SK-N-SH (cell line): ENCODE measurements at regions not wholly inside any gene's neighbourhood (a gene's known extent, or its start where the extent isn't known, plus 50 kb on each side); places are given as distances from the start of the nearest gene placed in this dataset.

Experiments
- CTCF ChIA-PET: fragments of 300-600, 350-600 bp; formaldehyde crosslinking; extraction: SDS; loops from one replicate; lab custom pipeline; 2021; lab: Yijun Ruan, JAX
- POLR2A ChIA-PET: fragments of 350-600 bp; sonication (Branson Sonifier 250); formaldehyde crosslinking; extraction: SDS; loops from one replicate; lab custom pipeline; 2020; ENCODE audit warnings: antibody characterized with exemption, inconsistent platforms; lab: Yijun Ruan, JAX
- DNase-seq: peaks from one replicate; pipeline ENCODE4 v3.0.0; 2012
- H2AFZ ChIP-seq: fragments of 200-600 bp; sonication (generic); 2 replicates; pipeline ENCODE4 v1.8.1; 2016; ENCODE audit warnings: antibody characterized with exemption, mild to moderate bottlenecking, low read depth
- H3F3A ChIP-seq: fragments of 200-600 bp; sonication (generic); replicated peaks from 2 replicates; pipeline ENCODE3; 2016; ENCODE audit warnings: antibody characterized with exemption, mild to moderate bottlenecking; ENCODE audit not compliant: insufficient read depth
- H3K27ac ChIP-seq, 2 experiments: fragments of 200-500 bp in 1 of 2; fragments of 200-600 bp in 1 of 2; sonication (Bioruptor generic) in 1 of 2; sonication (generic), shearing (Covaris generic) in 1 of 2; 2 replicates each; pipeline versions ENCODE4 v1.5.1 to v1.6.1; 2014 to 2016; ENCODE audit warnings: low read depth in 2 of 2, inconsistent platforms in 1 of 2, low read length in 1 of 2, mild to moderate bottlenecking in 1 of 2, mixed read lengths in 1 of 2
- H3K27me3 ChIP-seq: fragments of 200-600 bp; sonication (generic), shearing (Covaris generic); 2 replicates; pipeline ENCODE4 v1.6.1; 2016; ENCODE audit warnings: mixed run types; ENCODE audit not compliant: insufficient read depth
- H3K36me3 ChIP-seq, 2 experiments: fragments of 200-500 bp in 1 of 2; fragments of 200-600 bp in 1 of 2; sonication (Bioruptor generic) in 1 of 2; sonication (generic) in 1 of 2; replicated peaks in 1 of 2; 2 replicates each; pipeline versions ENCODE3 to v1.5.1; 2014 to 2016; ENCODE audit warnings: low read length in 1 of 2, mild to moderate bottlenecking in 1 of 2; ENCODE audit not compliant: insufficient read depth in 2 of 2, control insufficient read depth in 1 of 2
- H3K4me1 ChIP-seq, 2 experiments: fragments of 200-500 bp in 1 of 2; fragments of 200-600 bp in 1 of 2; sonication (Bioruptor generic) in 1 of 2; sonication (generic), shearing (Covaris generic) in 1 of 2; 2 replicates each; pipeline versions ENCODE4 v1.5.1 to v1.6.1; 2014 to 2016; ENCODE audit warnings: low read depth in 1 of 2, low read length in 1 of 2, mixed run types in 1 of 2; ENCODE audit not compliant: insufficient read depth in 2 of 2, control insufficient read depth in 1 of 2
- H3K4me2 ChIP-seq: fragments of 200-600 bp; sonication (generic), shearing (Covaris generic); 2 replicates; pipeline ENCODE4 v1.6.1; 2017; ENCODE audit warnings: mixed run types
- H3K4me3 ChIP-seq, 2 experiments: fragments of 200-500 bp in 1 of 2; fragments of 200-600 bp in 1 of 2; sonication (Bioruptor generic) in 1 of 2; sonication (generic), shearing (Covaris generic) in 1 of 2; 2 replicates each; pipeline versions ENCODE4 v1.5.1 to v1.8.1; 2014 to 2016; ENCODE audit warnings: low read depth in 2 of 2, inconsistent platforms in 1 of 2, low read length in 1 of 2, mild to moderate bottlenecking in 1 of 2, mixed read lengths in 1 of 2, moderate library complexity in 1 of 2
- H3K79me2 ChIP-seq: fragments of 200-600 bp; sonication (generic); 2 replicates; pipeline ENCODE4 v1.8.1; 2017; ENCODE audit warnings: mild to moderate bottlenecking; ENCODE audit not compliant: insufficient read depth
- H3K9ac ChIP-seq: fragments of 200-600 bp; sonication (generic); 2 replicates; pipeline ENCODE4 v1.6.1; 2017; ENCODE audit warnings: mixed run types
- H3K9me2 ChIP-seq: fragments of 200-600 bp; sonication (generic); 2 replicates; pipeline ENCODE4 v1.6.1; 2017; ENCODE audit warnings: mixed run types
- H3K9me3 ChIP-seq: fragments of 200-600 bp; sonication (generic); 2 replicates; pipeline ENCODE4 v1.6.1; 2017; ENCODE audit warnings: mixed run types, mild to moderate bottlenecking, moderate library complexity
- H4K20me1 ChIP-seq: fragments of 200-600 bp; sonication (generic); 2 replicates; pipeline ENCODE4 v1.6.1; 2017; ENCODE audit warnings: mild to moderate bottlenecking, mixed run types; ENCODE audit not compliant: insufficient read depth
- ELF1 ChIP-seq: IDR thresholded peaks from 2 replicates; pipeline ENCODE4 v1.4.0; 2012
- EZH2phosphoT487 ChIP-seq: fragments of 200-600 bp; sonication (generic); IDR thresholded peaks from 2 replicates; pipeline ENCODE4 v1.6.1; 2017; ENCODE audit warnings: low read depth, mixed run types, mild to moderate bottlenecking, antibody characterized with exemption, moderate library complexity, borderline replicate concordance
- FOXM1 ChIP-seq: IDR thresholded peaks from 2 replicates; pipeline ENCODE4 v1.4.0; 2012; ENCODE audit warnings: low read depth, mild to moderate bottlenecking
- IRF3 ChIP-seq: fragments of 150-350 bp; IDR thresholded peaks from 2 replicates; pipeline ENCODE4 v1.6.1; 2016; ENCODE audit warnings: mild to moderate bottlenecking, low read depth, low read length
- MAX ChIP-seq: IDR thresholded peaks from 2 replicates; pipeline ENCODE4 v1.4.0; 2012; ENCODE audit warnings: low read depth
- NFIC ChIP-seq: IDR thresholded peaks from 2 replicates; pipeline ENCODE4 v1.4.0; 2012; ENCODE audit warnings: borderline replicate concordance
- PBX3 ChIP-seq: IDR thresholded peaks from 2 replicates; pipeline ENCODE4; 2012
- RAD21 ChIP-seq: IDR thresholded peaks from 2 replicates; pipeline ENCODE4 v1.6.1; 2012; ENCODE audit warnings: mild to moderate bottlenecking, low read length
- RCOR1 ChIP-seq: fragments of 150-350 bp; IDR thresholded peaks from 2 replicates; pipeline ENCODE4 v1.6.1; 2017; ENCODE audit warnings: antibody characterized with exemption, low read length
- REST ChIP-seq: IDR thresholded peaks from 2 replicates; pipeline ENCODE4 v1.6.1; 2012; ENCODE audit warnings: mild to moderate bottlenecking, low read depth, low read length, moderate library complexity
- RXRA ChIP-seq: IDR thresholded peaks from 2 replicates; pipeline ENCODE4 v1.4.0; 2012; ENCODE audit warnings: low read depth, mild to moderate bottlenecking, borderline replicate concordance
- TAF1 ChIP-seq: IDR thresholded peaks from 2 replicates; pipeline ENCODE4 v1.6.1; 2012; ENCODE audit warnings: low read depth, mild to moderate bottlenecking, low read length, moderate library complexity, borderline replicate concordance
- TEAD4 ChIP-seq: IDR thresholded peaks from 2 replicates; pipeline ENCODE4 v1.4.0; 2012; ENCODE audit warnings: mild to moderate bottlenecking, borderline replicate concordance; ENCODE audit not compliant: insufficient read depth
- USF1 ChIP-seq: IDR thresholded peaks from 2 replicates; pipeline ENCODE4 v1.4.0; 2012; ENCODE audit warnings: low read depth, borderline replicate concordance
- USF2 ChIP-seq: fragments of 150-350 bp; IDR thresholded peaks from 2 replicates; pipeline ENCODE4 v1.6.1; 2017; ENCODE audit warnings: antibody characterized with exemption, low read length, low read depth, borderline replicate concordance
- YY1 ChIP-seq: IDR thresholded peaks from 2 replicates; pipeline ENCODE4 v1.4.0; 2012; ENCODE audit warnings: low read depth, mild to moderate bottlenecking
- ZBTB33 ChIP-seq: IDR thresholded peaks from 2 replicates; pipeline ENCODE4 v1.4.0; 2012; ENCODE audit warnings: low read depth, borderline replicate concordance

GRCh38 chr2:83462881-83463280 lies 996.2 kb downstream of the SUCLG1 start:
- no peak for DNase-seq
- H3K9me2 ChIP-seq, result no peaks in the 10 kb centered on the region
- H3K4me3 ChIP-seq, result no peak overlapping the region
- H3F3A ChIP-seq, result no peaks in the 10 kb centered on the region
- no peaks in the 10 kb centered on the region for H3K9me3 ChIP-seq
- H4K20me1 ChIP-seq, result no peaks in the 10 kb centered on the region
- H3K79me2 ChIP-seq, result no peaks in the 10 kb centered on the region
- ChIA-PET POLR2A (no interaction called here), CTCF (no interaction called here)
- no peak overlapping the region for H3K9ac ChIP-seq
- H3K27ac ChIP-seq, result no peak overlapping the region
- H3K36me3 ChIP-seq, result no peaks in the 10 kb centered on the region
- TF ChIP-seq RAD21 (no peak), ELF1 (no peak), YY1 (no peak), EZH2phosphoT487 (no peak), REST (no peak), RXRA (no peak), USF2 (no peak), NFIC (no peak), MAX (no peak), FOXM1 (no peak), USF1 (no peak), TAF1 (no peak), TEAD4 (no peak), ZBTB33 (no peak), PBX3 (no peak), RCOR1 (no peak), IRF3 (no peak)
- H3K4me2 ChIP-seq, result no peak overlapping the region
- no peak overlapping the region for H2AFZ ChIP-seq
- H3K4me1 ChIP-seq, result no peaks in the 10 kb centered on the region
- H3K27me3 ChIP-seq, result no peaks in the 10 kb centered on the region
